ENCODE measurements at regions not wholly inside any gene's neighbourhood (a gene's known extent, or its start where the extent isn't known, plus 50 kb on each side); places are given as distances from the start of the nearest gene placed in this dataset.

- WGBS (ENCODE audit: extremely low coverage, insufficient read length, low lambda C conversion rate), result no CpG with 5 or more reads among the region's 7 CpGs
- Mint-ChIP-seq H3K27me3 (ENCODE audit: low read depth) (peaks cover 2% of the 10 kb centered on the region; the same call in 1 of the 2 replicates), H3K9me3 (no peaks in the 10 kb centered on the region; a peak in 1 of 5 replicates), H3K4me3 (no peak overlapping the region), H3K36me3 (ENCODE audit: insufficient read depth in 1 of 3, low read depth in 3 of 3) (no peaks in the 10 kb centered on the region), H3K4me1 (peaks cover 5 to 8% of the 10 kb centered on the region in 2 experiments), H3K27ac (no peak overlapping the region)
- H3K9ac ChIP-seq (ENCODE audit: extremely low read depth, insufficient read length, low read length), result no peak overlapping the region
- no peak overlapping the region for H3K23ac ChIP-seq (ENCODE audit: insufficient read length, low read depth, low read length)
- no peak overlapping the region for H3K56ac ChIP-seq (ENCODE audit: insufficient read length, low read depth, low read length)
- no peaks in the 10 kb centered on the region for H3K79me2 ChIP-seq (ENCODE audit: insufficient read depth, low read length)
- H3K14ac ChIP-seq (ENCODE audit: insufficient read depth, low read length), result no peak overlapping the region
- no peak overlapping the region for H3K18ac ChIP-seq (ENCODE audit: insufficient read length, low read depth, low read length)
- H2BK20ac ChIP-seq (ENCODE audit: low read depth, low read length, poor library complexity, severe bottlenecking), result no peak overlapping the region
- no peak overlapping the region for H3T11ph ChIP-seq (ENCODE audit: low read length)
- no peak overlapping the region for H2BK15ac ChIP-seq (ENCODE audit: low read depth, low read length)
- H3K4me1 ChIP-seq (ENCODE audit: insufficient read depth, low read length), result no peaks in the 10 kb centered on the region
- H2AFZ ChIP-seq (ENCODE audit: low read length), result no peak overlapping the region
- H4K91ac ChIP-seq (ENCODE audit: insufficient read length, low read depth, low read length), result no peak overlapping the region
- no peak overlapping the region for H2BK120ac ChIP-seq (ENCODE audit: low read depth, low read length, poor library complexity, severe bottlenecking)
- no peaks in the 10 kb centered on the region for H3K79me1 ChIP-seq (ENCODE audit: insufficient read depth, low read depth, low read length, poor library complexity, severe bottlenecking)
- no peak overlapping the region for H2AK5ac ChIP-seq (ENCODE audit: insufficient read length, low read length)
- H2BK12ac ChIP-seq (ENCODE audit: insufficient read length, low read depth, low read length), result no peak overlapping the region
- no peak overlapping the region for H3K4ac ChIP-seq (ENCODE audit: low read depth, low read length)
- H3K27me3 ChIP-seq (ENCODE audit: insufficient read depth, low read length), result no peaks in the 10 kb centered on the region
- H3K23me2 ChIP-seq (ENCODE audit: insufficient read length, low read depth, low read length, poor library complexity, severe bottlenecking), result no peaks in the 10 kb centered on the region
- no peaks in the 10 kb centered on the region for H3K9me3 ChIP-seq (ENCODE audit: control insufficient read depth, low read depth, low read length)
- no peak overlapping the region for H2BK5ac ChIP-seq (ENCODE audit: insufficient read length, low read length)
- H4K8ac ChIP-seq (replicated peaks; ENCODE audit: insufficient read length, low read depth, low read length), result no peak overlapping the region
- no peak overlapping the region for H4K5ac ChIP-seq (ENCODE audit: insufficient read length, low read depth, low read length)
- no peak overlapping the region for H3K27ac ChIP-seq (ENCODE audit: insufficient read length, low read depth, low read length)
- H3K4me2 ChIP-seq (ENCODE audit: insufficient read depth, insufficient read length, low read length), result no peak overlapping the region
- no peak for TF ChIP-seq CTCF (conservative IDR thresholded peaks at IDR 0.05)
- no peaks in the 10 kb centered on the region for H4K20me1 ChIP-seq (ENCODE audit: control insufficient read depth, insufficient read depth, insufficient read length)
- DNase-seq, result no peak
These were observed 201.6 kb upstream of the TMC3 start for GRCh38 chr15:81575436-81576123.

All from H9 (cell line).